NCI-H2171 treated with DMSO at 0.1 percent for 48 hours (cell line): ENCODE measurements at regions not wholly inside any gene's neighbourhood (a gene's known extent, or its start where the extent isn't known, plus 50 kb on each side); places are given as distances from the start of the nearest gene placed in this dataset.

Experiments used
- DNase-seq: peaks from one replicate; lab custom pipeline; 2025; lab: John Stamatoyannopoulos, UW

GRCh38 chr11:116256215-116256614 lies 516.6 kb downstream of the BUD13 start:
- no peak for DNase-seq

DNA sequence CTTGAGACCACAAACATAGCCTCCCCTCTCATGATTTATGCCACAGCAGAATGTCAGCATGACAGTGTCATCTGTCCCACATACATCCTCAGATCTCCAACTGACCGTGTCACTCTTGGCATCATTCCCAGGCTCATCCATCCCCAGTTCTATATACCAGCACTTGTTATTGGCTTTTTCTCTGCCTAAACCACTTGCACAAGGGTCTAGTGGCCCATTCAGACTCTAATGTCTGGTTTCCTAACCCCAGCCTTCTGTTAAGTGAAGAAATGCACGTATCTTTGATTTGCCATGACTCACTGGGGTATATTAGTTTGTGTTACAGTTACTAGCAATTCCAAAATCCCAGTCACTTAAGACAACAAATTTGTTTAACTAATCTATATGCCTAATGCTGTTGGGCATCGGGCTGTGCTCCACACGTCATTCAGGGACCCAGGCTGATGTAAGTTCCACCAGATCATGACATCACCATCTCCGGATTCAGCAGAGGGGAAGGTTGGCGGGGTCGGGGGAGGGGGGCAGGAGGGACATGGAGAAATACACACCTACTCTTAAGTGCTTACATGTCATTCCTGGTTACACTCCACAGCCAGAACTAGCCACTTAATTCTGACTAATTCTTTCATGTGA lies 517.4 kb downstream of the BUD13 start:
- DNase-seq, result no peak

DNA sequence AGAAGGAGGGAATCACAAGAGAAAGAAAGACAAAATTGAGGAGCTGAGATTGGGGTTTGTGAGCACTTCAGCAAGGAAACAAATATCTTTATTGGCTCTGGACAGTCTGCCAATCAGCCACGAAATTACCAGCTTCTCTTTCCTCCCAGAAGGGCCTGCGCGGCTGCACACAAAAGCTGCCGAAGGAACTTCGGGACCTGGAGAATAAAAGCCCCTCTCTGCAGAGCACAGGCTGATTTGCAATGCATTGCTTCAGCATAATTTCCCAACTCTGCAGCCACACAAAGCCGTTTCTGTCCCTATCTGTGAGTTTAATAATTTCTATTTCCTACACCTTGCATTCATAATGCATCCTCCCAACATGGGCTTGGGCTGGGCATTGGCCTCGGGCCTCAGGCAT lies 522.6 kb downstream of the BUD13 start:
- no peak for DNase-seq

GRCh38 chr11:116249561-116249960 lies 523.2 kb downstream of the BUD13 start:
- no peak for DNase-seq

DNA sequence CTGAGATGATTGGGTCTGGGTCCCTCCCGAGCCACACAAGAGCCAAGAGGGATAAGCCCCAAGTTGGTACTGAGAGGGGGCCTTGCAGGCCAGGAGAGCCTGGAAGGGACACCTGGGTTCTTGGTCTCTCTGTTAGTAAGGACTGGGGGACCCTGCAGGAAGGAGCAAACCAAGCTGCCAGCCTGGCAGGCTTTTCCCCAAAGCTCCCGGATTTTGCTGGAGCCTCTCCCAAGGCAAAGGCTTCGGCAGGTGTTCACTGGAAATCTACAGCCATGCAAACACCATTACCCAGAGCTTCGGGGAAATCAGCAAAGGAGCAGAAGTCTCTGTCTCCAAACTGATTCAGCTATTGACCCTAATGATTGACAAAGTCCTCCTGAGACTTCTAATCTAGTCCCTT lies 527.9 kb downstream of the BUD13 start:
- DNase-seq, result no peak

DNA sequence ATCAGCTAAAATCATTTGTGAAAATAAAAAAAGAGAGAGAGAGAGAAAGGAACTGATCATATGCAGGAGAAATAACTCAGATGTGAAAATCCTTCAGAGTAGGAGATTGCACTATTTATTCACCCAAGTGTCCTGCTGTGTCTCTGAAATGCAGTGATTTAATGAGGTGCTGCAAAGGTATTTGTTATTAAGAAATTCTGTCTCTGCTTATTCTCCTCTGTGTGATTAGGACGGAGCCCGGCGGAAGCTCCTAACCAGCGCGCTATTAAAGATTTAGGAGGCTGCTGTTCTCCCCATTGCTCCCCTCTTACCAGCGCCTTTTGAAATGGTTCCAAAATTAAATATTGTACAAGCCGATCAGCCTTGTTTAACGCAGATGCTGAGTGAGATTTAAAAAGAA lies 528.3 kb downstream of the BUD13 start:
- DNase-seq, result no peak

- no peak for DNase-seq
These were observed 528.8 kb downstream of the BUD13 start for GRCh38 chr11:116243991-116244390.

- DNase-seq, result no peak
These were observed 530.8 kb downstream of the BUD13 start for GRCh38 chr11:116242006-116242405.

DNA sequence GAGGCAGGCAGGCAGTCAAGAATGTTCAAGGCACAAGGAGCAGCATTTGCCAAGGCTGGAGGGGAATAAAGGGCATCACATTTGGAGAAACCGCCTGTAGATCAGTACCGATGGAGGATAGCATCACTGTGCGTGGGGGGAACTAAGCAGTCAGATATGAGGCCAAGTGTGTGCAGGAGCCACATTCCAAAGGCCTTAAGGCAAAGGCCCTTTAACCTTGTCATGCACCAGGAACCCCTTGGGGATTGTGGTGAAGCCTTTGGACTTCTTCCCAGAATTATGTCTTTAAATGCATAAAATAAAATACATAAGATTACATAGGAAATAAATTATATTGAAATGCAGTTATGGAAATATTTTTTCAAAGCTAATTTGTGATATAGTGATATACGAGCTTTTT lies 532.1 kb downstream of the BUD13 start:
- DNase-seq, result no peak

GRCh38 chr11:116239247-116239646 lies 533.5 kb downstream of the BUD13 start:
- no peak for DNase-seq

DNA sequence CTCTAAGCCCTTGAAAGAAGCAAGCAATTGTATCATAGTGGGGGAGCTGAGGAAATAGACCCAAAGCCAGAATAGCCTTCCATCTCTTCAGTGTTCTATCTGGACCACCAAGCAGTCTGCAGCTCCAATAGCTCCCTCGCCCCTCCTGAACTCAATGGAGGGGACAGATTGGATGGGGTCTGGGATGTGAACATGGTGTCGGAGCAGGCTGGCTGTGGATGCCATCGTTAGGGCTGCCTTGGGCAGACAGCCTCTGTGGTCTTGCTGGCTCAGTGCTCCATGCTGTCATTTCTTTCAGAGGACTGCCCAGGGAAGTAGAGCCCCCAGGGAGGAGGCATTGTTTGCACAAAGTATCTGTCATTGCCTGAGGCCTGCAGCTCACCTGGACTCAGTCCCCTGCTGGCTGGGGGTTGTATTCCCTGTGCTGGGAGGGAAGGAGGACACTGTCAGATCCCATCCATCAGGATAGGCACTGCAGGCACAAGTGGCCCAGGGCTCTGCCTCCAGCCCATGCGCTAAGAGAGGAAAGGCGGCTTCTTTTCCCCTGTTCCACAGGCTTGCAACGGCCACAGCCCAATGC lies 537.7 kb downstream of the BUD13 start:
- DNase-seq, result no peak

GRCh38 chr11:116233561-116233960 lies 539.2 kb downstream of the BUD13 start:
- no peak for DNase-seq

DNA sequence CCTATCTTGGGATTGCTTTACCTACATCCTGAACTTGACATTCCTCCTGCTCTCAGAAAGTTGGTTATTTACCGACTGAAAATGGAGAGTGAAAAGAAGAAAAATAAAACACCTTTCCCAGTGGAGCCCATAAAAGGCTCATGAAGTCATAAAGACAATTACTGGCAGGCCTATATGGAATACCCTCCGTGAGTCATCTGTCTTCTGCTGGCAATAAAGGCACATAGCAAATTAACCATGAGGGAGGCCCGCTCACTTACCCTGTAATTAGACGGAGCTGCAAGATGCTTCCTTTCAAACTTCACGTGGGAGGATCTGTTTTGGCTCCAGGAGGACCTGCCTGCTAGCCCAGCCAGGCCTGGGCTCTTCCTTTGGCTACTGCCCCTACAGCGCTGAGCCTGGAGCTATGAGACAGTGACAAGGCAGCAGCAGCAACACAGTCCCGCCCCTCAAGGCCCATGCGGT lies 540.4 kb downstream of the BUD13 start:
- DNase-seq, result peak; percentile 28

- DNase-seq, result no peak
These were observed 541.2 kb downstream of the BUD13 start for GRCh38 chr11:116231543-116231942.

DNA sequence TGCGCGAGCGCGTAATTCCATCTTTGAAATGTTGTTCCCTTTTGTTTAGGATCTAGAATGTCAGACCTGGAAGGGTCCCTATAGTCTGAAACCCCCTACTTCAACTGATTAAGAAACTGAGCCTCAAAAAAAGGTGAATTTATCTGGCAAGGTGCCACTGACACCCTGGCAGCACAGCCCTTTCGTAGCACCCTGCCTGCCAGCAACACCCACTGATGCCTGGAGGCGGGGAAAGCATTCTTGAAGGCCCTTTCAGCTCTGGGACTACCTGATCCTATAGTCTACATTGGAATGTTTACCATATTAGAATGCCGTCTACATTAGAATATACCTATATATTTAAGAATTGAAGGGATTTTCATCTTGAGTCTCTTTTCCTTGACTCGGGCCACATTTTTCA lies 542.3 kb downstream of the BUD13 start:
- DNase-seq, result no peak

- DNase-seq, result peak; percentile 46
These were observed 543.4 kb downstream of the BUD13 start for GRCh38 chr11:116229236-116229970.

DNA sequence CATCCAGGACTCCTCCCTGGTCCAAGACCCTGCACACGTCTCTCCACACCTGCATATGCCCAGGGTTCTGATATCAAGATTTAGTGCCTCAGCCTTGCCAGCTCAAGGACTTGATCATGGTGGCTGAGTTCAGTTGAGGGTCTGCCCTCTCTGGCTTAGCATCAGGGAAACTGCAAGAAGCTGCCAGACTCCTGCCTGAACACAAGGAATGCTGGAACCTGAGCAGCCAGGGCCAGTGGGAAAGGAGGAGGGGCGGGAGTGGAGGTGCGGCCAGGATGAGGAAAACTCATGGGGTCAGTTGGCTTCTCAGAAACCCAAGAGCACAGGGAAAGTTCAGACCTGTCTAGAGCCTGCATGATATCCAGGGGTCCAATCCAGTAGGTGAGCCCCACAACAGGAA lies 546.1 kb downstream of the BUD13 start:
- DNase-seq, result no peak

DNA sequence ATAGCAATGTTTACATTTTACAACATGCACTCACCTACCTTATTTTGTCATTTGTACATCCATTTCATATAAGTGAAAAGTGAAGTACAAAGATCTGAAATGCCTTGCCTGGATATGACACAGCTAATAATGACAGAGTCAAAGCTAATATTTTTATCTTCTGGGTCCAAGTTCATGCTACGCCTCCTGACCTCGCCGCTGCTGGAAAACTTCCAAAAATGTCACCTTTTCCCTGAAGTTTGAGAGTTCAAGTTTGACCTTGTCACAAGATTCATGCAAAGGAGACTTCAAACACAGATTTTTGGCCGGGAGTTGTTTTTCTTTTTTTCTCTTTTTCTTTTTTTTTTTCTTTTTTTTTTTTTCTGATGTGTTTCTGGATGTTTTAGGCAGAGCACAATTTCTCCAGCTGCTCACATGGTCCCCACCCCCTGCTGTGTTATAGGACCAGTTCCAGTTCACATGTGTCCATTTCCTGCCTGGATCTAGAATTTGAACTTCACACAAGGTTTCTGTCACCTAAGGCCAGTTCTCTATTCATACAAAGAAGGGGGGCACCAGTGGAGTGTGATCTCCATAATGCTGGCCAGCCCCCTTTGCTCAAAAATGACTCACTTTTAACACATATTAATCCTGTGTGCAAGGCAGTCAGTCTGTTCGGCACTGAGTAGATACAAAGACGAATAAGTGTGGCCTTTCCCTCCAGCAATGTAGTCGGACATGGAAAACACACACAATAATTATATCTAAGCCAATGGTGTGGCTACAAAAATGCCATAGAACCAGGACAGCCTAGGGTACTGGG lies 546.8 kb downstream of the BUD13 start:
- DNase-seq, result no peak

- DNase-seq, result peak; percentile 91
These were observed 547.6 kb downstream of the BUD13 start for GRCh38 chr11:116225236-116225635.

- peak; percentile 91 for DNase-seq
These were observed 547.9 kb downstream of the BUD13 start for GRCh38 chr11:116224889-116225200.

DNA sequence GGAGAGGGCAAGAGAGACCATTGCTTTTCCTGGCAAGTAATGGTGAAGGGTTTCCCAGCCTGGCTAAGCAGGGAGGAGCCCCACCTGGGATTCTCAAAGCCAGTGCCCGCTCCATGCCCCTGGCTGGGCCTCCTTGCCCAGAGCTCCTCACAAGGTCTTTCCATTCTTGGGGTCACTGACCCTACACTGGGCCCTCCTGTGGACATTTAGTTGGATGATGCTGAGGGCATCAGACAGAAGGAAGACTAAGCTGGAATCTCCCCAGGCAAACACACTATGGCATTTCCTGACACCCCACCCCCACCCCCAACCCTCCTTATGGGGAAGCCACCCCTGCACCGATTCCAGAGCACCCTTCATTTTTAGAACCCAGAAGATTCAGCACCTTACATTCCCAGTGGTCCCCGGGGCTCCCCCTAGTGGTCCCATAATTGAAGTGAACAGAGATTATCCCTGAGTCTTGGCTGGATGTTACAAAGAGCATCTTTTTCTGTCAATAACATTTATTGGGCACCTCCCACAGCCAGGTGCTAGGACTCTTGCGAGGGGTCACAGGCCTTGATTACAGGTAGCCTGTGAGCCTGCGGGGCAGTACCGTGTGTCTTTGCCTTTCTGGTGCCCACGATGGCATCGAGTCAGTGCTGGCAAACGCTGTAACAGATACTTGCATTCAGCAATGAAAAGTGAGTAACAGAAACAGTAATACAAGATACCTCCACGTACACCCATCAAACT lies 548.5 kb downstream of the BUD13 start:
- peak; percentile 84 for DNase-seq

GRCh38 chr11:116221351-116221750 lies 551.4 kb downstream of the BUD13 start:
- no peak for DNase-seq
